ENCODE measurements at regions not wholly inside any gene's neighbourhood (a gene's known extent, or its start where the extent isn't known, plus 50 kb on each side); places are given as distances from the start of the nearest gene placed in this dataset.

DNA sequence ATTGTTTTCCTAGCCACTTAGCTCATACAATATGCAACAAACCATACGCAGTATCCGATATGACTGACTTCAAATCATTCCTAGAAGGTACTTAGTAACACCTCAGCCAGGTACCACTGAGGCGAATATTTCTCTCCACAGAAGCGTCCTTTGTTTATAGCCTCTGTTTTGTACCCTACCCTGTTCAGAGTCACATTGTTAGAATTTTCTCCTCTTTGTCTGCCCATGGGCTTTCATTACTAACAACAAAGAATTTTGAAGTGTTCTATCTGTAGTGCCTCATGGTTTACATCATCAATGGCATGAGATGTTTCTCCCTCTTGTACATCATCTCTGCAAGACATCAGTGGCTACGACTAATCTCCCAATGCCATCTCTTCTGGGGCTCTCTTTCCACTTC, 212.4 kb upstream of the GLI3 start:
- TF ChIP-seq ZNF274 (IDR thresholded peaks at IDR 0.05; ENCODE audit: low read depth, low read length) (no peak), FOSL1 (IDR thresholded peaks at IDR 0.05; ENCODE audit: low read depth) (no peak)
- TF ChIP-seq, protein P1, sequence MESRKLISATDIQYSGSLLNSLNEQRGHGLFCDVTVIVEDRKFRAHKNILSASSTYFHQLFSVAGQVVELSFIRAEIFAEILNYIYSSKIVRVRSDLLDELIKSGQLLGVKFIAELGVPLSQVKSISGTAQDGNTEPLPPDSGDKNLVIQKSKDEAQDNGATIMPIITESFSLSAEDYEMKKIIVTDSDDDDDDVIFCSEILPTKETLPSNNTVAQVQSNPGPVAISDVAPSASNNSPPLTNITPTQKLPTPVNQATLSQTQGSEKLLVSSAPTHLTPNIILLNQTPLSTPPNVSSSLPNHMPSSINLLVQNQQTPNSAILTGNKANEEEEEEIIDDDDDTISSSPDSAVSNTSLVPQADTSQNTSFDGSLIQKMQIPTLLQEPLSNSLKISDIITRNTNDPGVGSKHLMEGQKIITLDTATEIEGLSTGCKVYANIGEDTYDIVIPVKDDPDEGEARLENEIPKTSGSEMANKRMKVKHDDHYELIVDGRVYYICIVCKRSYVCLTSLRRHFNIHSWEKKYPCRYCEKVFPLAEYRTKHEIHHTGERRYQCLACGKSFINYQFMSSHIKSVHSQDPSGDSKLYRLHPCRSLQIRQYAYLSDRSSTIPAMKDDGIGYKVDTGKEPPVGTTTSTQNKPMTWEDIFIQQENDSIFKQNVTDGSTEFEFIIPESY (IDR thresholded peaks at IDR 0.05; ENCODE audit: extremely low read depth, insufficient replicate concordance, low read length), result no peak
- no TSS peak for BruUV-seq (replicated peaks)
- H3K9ac ChIP-seq (ENCODE audit: low read length), result no peak overlapping the region

DNA sequence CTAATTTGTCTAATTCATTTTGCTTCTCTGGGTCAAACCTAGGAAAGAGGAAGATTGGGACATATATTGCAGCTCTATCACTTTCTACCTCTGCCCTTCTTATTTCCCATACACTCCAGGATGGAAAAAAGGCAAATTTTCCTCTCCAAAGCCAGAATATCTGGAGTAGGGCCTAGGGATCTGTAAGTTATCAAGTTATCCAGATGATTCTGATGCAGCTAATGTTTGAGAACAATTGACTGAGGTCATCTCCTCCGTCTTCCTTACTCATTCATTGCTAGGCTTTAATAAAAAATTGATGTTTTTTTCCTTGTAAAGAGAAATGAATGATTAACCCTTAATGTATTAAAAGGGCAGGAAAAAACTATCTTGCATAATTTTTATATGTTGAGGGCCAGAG, 211.9 kb upstream of the GLI3 start:
- TF ChIP-seq SIN3A (IDR thresholded peaks at IDR 0.05; ENCODE audit: low read depth) (no peak), EGR1 (IDR thresholded peaks at IDR 0.05; ENCODE audit: low read depth) (no peak), RAD21 (IDR thresholded peaks at IDR 0.05; ENCODE audit: low read depth) (no peak), TCF7L2 (IDR thresholded peaks at IDR 0.05; ENCODE audit: borderline replicate concordance, extremely low read depth, insufficient read depth, insufficient read length) (no peak)
- TF ChIP-seq, protein P2, sequence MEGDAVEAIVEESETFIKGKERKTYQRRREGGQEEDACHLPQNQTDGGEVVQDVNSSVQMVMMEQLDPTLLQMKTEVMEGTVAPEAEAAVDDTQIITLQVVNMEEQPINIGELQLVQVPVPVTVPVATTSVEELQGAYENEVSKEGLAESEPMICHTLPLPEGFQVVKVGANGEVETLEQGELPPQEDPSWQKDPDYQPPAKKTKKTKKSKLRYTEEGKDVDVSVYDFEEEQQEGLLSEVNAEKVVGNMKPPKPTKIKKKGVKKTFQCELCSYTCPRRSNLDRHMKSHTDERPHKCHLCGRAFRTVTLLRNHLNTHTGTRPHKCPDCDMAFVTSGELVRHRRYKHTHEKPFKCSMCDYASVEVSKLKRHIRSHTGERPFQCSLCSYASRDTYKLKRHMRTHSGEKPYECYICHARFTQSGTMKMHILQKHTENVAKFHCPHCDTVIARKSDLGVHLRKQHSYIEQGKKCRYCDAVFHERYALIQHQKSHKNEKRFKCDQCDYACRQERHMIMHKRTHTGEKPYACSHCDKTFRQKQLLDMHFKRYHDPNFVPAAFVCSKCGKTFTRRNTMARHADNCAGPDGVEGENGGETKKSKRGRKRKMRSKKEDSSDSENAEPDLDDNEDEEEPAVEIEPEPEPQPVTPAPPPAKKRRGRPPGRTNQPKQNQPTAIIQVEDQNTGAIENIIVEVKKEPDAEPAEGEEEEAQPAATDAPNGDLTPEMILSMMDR (IDR thresholded peaks at IDR 0.05 in 2 of 3, conservative IDR thresholded peaks at IDR 0.05 in 1 of 3; ENCODE audit: borderline replicate concordance in 1 of 3, insufficient read depth in 1 of 3, low read depth in 2 of 3, low read length in 2 of 3), result no peak
- TF ChIP-seq, protein P3, sequence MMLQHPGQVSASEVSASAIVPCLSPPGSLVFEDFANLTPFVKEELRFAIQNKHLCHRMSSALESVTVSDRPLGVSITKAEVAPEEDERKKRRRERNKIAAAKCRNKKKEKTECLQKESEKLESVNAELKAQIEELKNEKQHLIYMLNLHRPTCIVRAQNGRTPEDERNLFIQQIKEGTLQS (IDR thresholded peaks at IDR 0.05), result no peak
- TF ChIP-seq, protein P4, sequence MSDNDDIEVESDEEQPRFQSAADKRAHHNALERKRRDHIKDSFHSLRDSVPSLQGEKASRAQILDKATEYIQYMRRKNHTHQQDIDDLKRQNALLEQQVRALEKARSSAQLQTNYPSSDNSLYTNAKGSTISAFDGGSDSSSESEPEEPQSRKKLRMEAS (IDR thresholded peaks at IDR 0.05), result no peak
- peaks cover 0 to 3% of the 10 kb centered on the region in 2 experiments; a peak in 2 of 4 replicates for H3K9me3 ChIP-seq (ENCODE audit: control insufficient read depth in 1 of 2, insufficient read depth in 1 of 2, low read depth in 1 of 2, low read length in 2 of 2)
- no peak overlapping the region for H3K27ac ChIP-seq (ENCODE audit: low read depth, low read length)
- intact Hi-C loops (cut with micrococcal nuclease), result no loop called here
- no TSS peak for BruUV-seq (replicated peaks)
- H2AFZ ChIP-seq (ENCODE audit: low read depth, low read length, poor library complexity, severe bottlenecking), result no peak overlapping the region
- no peaks in the 10 kb centered on the region for H4K20me1 ChIP-seq (ENCODE audit: insufficient read depth)
- POLR2A ChIA-PET, result no interaction called here
- no peaks in the 10 kb centered on the region for H3K27me3 ChIP-seq (ENCODE audit: insufficient read depth, low read length)
- H3K36me3 ChIP-seq (ENCODE audit: control insufficient read depth in 1 of 2, insufficient read depth in 2 of 2, low read length in 2 of 2), result no peaks in the 10 kb centered on the region
- no peak overlapping the region for H3K4me3 ChIP-seq (replicated peaks in 1 of 2; ENCODE audit: low read depth in 1 of 2, low read length in 2 of 2)
- RAD21 ChIA-PET (ENCODE audit: low non-redundant PET in 1 of 2, low total read pairs in 2 of 2, uncharacterized antibody in 2 of 2, unreplicated experiment in 2 of 2), result no interaction called here
- CTCF ChIA-PET, result no interaction called here
- no peaks in the 10 kb centered on the region for H3K79me2 ChIP-seq (ENCODE audit: insufficient read depth, low read length)
- ATAC-seq (no peak), DNase-seq (ENCODE audit: low read depth, low spot score) (no peak)
- H3K9me2 ChIP-seq (ENCODE audit: insufficient read depth), result no peaks in the 10 kb centered on the region
- no peak overlapping the region for H3K9ac ChIP-seq (ENCODE audit: low read length)
- no peaks in the 10 kb centered on the region for H3K4me1 ChIP-seq (ENCODE audit: control insufficient read depth in 1 of 2, insufficient read depth in 2 of 2, low read length in 2 of 2)
- H3K4me2 ChIP-seq (ENCODE audit: low read length), result no peak overlapping the region

More for the DNA sequence above, 212.4 kb upstream of the GLI3 start:
- ChIA-PET CTCF (no interaction called here), RAD21 (ENCODE audit: low non-redundant PET in 1 of 2, low total read pairs in 2 of 2, uncharacterized antibody in 2 of 2, unreplicated experiment in 2 of 2) (no interaction called here), POLR2A (no interaction called here)
- peaks cover 0 to 3% of the 10 kb centered on the region in 2 experiments; a peak in 1 of 4 replicates for H3K9me3 ChIP-seq (ENCODE audit: control insufficient read depth in 1 of 2, insufficient read depth in 1 of 2, low read depth in 1 of 2, low read length in 2 of 2)
- no peak overlapping the region for H3K27ac ChIP-seq (ENCODE audit: low read depth, low read length)
- no peaks in the 10 kb centered on the region for H3K27me3 ChIP-seq (ENCODE audit: insufficient read depth, low read length)
- H3K4me2 ChIP-seq (ENCODE audit: low read length), result no peak overlapping the region
- H3K9me2 ChIP-seq (ENCODE audit: insufficient read depth), result no peaks in the 10 kb centered on the region
- ATAC-seq (no peak), DNase-seq (ENCODE audit: low read depth, low spot score) (no peak)
- H4K20me1 ChIP-seq (ENCODE audit: insufficient read depth), result no peaks in the 10 kb centered on the region
- no peaks in the 10 kb centered on the region for H3K4me1 ChIP-seq (ENCODE audit: control insufficient read depth in 1 of 2, insufficient read depth in 2 of 2, low read length in 2 of 2)
- H3K79me2 ChIP-seq (ENCODE audit: insufficient read depth, low read length), result no peaks in the 10 kb centered on the region
- H3K36me3 ChIP-seq (ENCODE audit: control insufficient read depth in 1 of 2, insufficient read depth in 2 of 2, low read length in 2 of 2), result no peaks in the 10 kb centered on the region
- no peak overlapping the region for H3K4me3 ChIP-seq (replicated peaks in 1 of 2; ENCODE audit: low read depth in 1 of 2, low read length in 2 of 2)
- intact Hi-C loops (cut with micrococcal nuclease), result no loop called here
- no peak overlapping the region for H2AFZ ChIP-seq (ENCODE audit: low read depth, low read length, poor library complexity, severe bottlenecking)
